GM18502 (cell line): ENCODE measurements at regions not wholly inside any gene's neighbourhood (a gene's known extent, or its start where the extent isn't known, plus 50 kb on each side); places are given as distances from the start of the nearest gene placed in this dataset.
"Not testable (repeated sequence)": the region's sequence is repeated elsewhere in the genome, so short reads cannot be mapped to it uniquely, and the experiment has no call there.

ENCODE experiments used
- ATAC-seq: cut with Tn5 transposase; IDR thresholded peaks from one replicate; pipeline ENCODE4 v1.9.1; 2021; ENCODE audit warnings: mild to moderate bottlenecking; ENCODE audit not compliant: unreplicated experiment, poor library complexity

- ATAC-seq: no peak
Measured at GRCh38 chr2:125942585-125943424, 713.2 kb upstream of the GYPC start.

- ATAC-seq: no peak
Measured at GRCh38 chr2:125959047-125959446, 696.9 kb upstream of the GYPC start.

GRCh38 chr2:125961739-125962138, 694.2 kb upstream of the GYPC start:
- no peak for ATAC-seq

- no peak for ATAC-seq
Measured at GRCh38 chr2:125979886-125980285, 676.1 kb upstream of the GYPC start.

GRCh38 chr2:125983364-125983763, 672.6 kb upstream of the GYPC start:
- ATAC-seq: no peak

- ATAC-seq: no peak
Measured at GRCh38 chr2:126029316-126029715, 626.6 kb upstream of the GYPC start.

GRCh38 chr2:126038861-126039260, 617.1 kb upstream of the GYPC start:
- peak; percentile 49 for ATAC-seq

- no peak for ATAC-seq
Measured at GRCh38 chr2:126041391-126042047, 614.4 kb upstream of the GYPC start.

GRCh38 chr2:126042089-126042488, 613.9 kb upstream of the GYPC start:
- ATAC-seq: no peak

- ATAC-seq: no peak
Measured at GRCh38 chr2:126048719-126049118, 607.2 kb upstream of the GYPC start.

GRCh38 chr2:126049461-126049860, 606.5 kb upstream of the GYPC start:
- ATAC-seq: no peak

- no peak for ATAC-seq
Measured at GRCh38 chr2:126050991-126051736, 604.8 kb upstream of the GYPC start.

- ATAC-seq: not testable (repeated sequence)
Measured at GRCh38 chr2:126051737-126052240, 604.2 kb upstream of the GYPC start.

GRCh38 chr2:126059379-126059778, 596.6 kb upstream of the GYPC start:
- no peak for ATAC-seq

- no peak for ATAC-seq
Measured at GRCh38 chr2:126085011-126085795, 570.8 kb upstream of the GYPC start.

- ATAC-seq: no peak
Measured at GRCh38 chr2:126100962-126101361, 555.0 kb upstream of the GYPC start.

GRCh38 chr2:126106006-126106405, 550.0 kb upstream of the GYPC start:
- ATAC-seq: no peak

GRCh38 chr2:126107883-126108282, 548.1 kb upstream of the GYPC start:
- no peak for ATAC-seq

GRCh38 chr2:126115975-126116374, 540.0 kb upstream of the GYPC start:
- no peak for ATAC-seq

- ATAC-seq: no peak
Measured at GRCh38 chr2:126117886-126118285, 538.1 kb upstream of the GYPC start.
